Stomach (tissue), 8 donors: ENCODE measurements at regions not wholly inside any gene's neighbourhood (a gene's known extent, or its start where the extent isn't known, plus 50 kb on each side); places are given as distances from the start of the nearest gene placed in this dataset.

Experiments
- DNase-seq, 2 donors: peaks; one replicate each; pipeline versions ENCODE4 v3.0.0 to v3.0.0-alpha.2; 2013 to 2019
- H3K27ac ChIP-seq, 5 donors: fragments of 200-600 bp in 4 of 5; sonication (generic) in 4 of 5; one replicate each; pipeline ENCODE4 v1.5.1; 2013 to 2019; ENCODE audit warnings: mild to moderate bottlenecking in 1 of 5, moderate library complexity in 1 of 5
- H3K27me3 ChIP-seq, 3 donors: fragments of 200-600 bp; sonication (generic); one replicate each; pipeline ENCODE4 v1.5.1; 2017 to 2019; ENCODE audit warnings: mixed run types in 1 of 3
- H3K36me3 ChIP-seq, 4 donors: fragments of 200-600 bp; sonication (generic); 1 replicate in 3 of 4; 2 replicates in 1 of 4; pipeline ENCODE4 v1.5.1; 2016 to 2019
- H3K4me1 ChIP-seq, 4 donors: fragments of 200-600 bp; sonication (generic); one replicate each; pipeline ENCODE4 v1.5.1; 2016 to 2019
- H3K4me3 ChIP-seq, 4 donors: fragments of 200-600 bp; sonication (generic) in 3 of 4; one replicate each; pipeline ENCODE4 v1.5.1; 2016 to 2019; ENCODE audit warnings: mild to moderate bottlenecking in 1 of 4
- H3K9me3 ChIP-seq, 4 donors: fragments of 200-600 bp; sonication (generic); one replicate each; pipeline ENCODE4 v1.5.1; 2016 to 2019
- CTCF ChIP-seq, 7 experiments: fragments of 450-650 bp in 4 of 7; fragments of 200-600 bp in 3 of 7; sonication (generic) in 3 of 7; IDR thresholded peaks; one replicate each; pipeline ENCODE4 v1.5.1; 2016 to 2019; ENCODE audit warnings: antibody characterized with exemption in 7 of 7, control low read depth in 2 of 7, mild to moderate bottlenecking in 1 of 7
- EP300 ChIP-seq: sonication (generic); formaldehyde crosslinking; IDR thresholded peaks from one replicate; pipeline ENCODE4 v1.6.1; 2017; ENCODE audit warnings: antibody characterized with exemption
- POLR2A ChIP-seq, 4 donors: fragments of 450-650 bp; IDR thresholded peaks; one replicate each; pipeline ENCODE4 v1.6.1; 2016; ENCODE audit warnings: antibody characterized with exemption in 4 of 4, control low read depth in 2 of 4, mild to moderate bottlenecking in 1 of 4, moderate library complexity in 1 of 4
- POLR2AphosphoS5 ChIP-seq, 3 donors: sonication (generic); formaldehyde crosslinking; IDR thresholded peaks; one replicate each; pipeline ENCODE4 v1.6.1; 2016; ENCODE audit warnings: antibody characterized with exemption in 3 of 3
- WGBS, 5 donors: extraction: QIAGEN DNeasy Blood & Tissue Kit in 3 of 5; methylation state at CpG; one replicate each; pipeline versions ENCODE4 v1.1.5 to v1.1.7; 2013 to 2018; 5-methylcytosine and 5-hydroxymethylcytosine counted together
- intact Hi-C: fragments of 100-400 bp; cut with DNase I; formaldehyde crosslinking; loops from one replicate; pipeline ENCODE4 v1.15.1; 2023; ENCODE audit warnings: low total_unique reads
- donor health status: healthy with polysubstance abuse.
- donor health status: Bipolar disorder and iron deficiency.
- donor health status: healthy.

- H3K4me1 ChIP-seq, result no peaks in the 10 kb centered on the region
- 57 to 74% (median 70%) methylated on average over 3 of the region's 3 CpGs for WGBS, 5 donors
- DNase-seq, result no peak
- H3K9me3 ChIP-seq, result no peaks in the 10 kb centered on the region
- peaks cover 0 to 28% (median 0%) of the 10 kb centered on the region in 3 donors for H3K27me3 ChIP-seq
- TF ChIP-seq EP300, result no peak
- no peak for TF ChIP-seq POLR2A (IDR thresholded peaks at IDR 0.05)
- no peak for TF ChIP-seq POLR2AphosphoS5 (IDR thresholded peaks at IDR 0.05)
- no peak for TF ChIP-seq CTCF (IDR thresholded peaks at IDR 0.05)
- no peak overlapping the region for H3K4me3 ChIP-seq
- H3K27ac ChIP-seq, result no peak overlapping the region
- intact Hi-C loops, result no loop called here
- H3K36me3 ChIP-seq, result no peaks in the 10 kb centered on the region
Observed at GRCh38 chr2:458425-458815, 170.5 kb upstream of the ALKAL2 start.

GRCh38 chr2:457792-458424 lies 170.0 kb upstream of the ALKAL2 start:
- no peak overlapping the region for H3K27ac ChIP-seq
- peaks cover 0 to 31% (median 0%) of the 10 kb centered on the region in 3 donors for H3K27me3 ChIP-seq
- H3K4me1 ChIP-seq, result no peaks in the 10 kb centered on the region
- no peak for TF ChIP-seq POLR2A (IDR thresholded peaks at IDR 0.05)
- TF ChIP-seq POLR2AphosphoS5 (IDR thresholded peaks at IDR 0.05), result no peak
- TF ChIP-seq CTCF (IDR thresholded peaks at IDR 0.05), result no peak
- TF ChIP-seq EP300, result no peak
- no peaks in the 10 kb centered on the region for H3K9me3 ChIP-seq
- intact Hi-C loops, result no loop called here
- no peak overlapping the region for H3K4me3 ChIP-seq
- H3K36me3 ChIP-seq, result no peaks in the 10 kb centered on the region
- DNase-seq, result no peak
- 65 to 76% (median 69%) methylated on average over 8 of the region's 8 CpGs for WGBS, 5 donors

GRCh38 chr2:457262-457661 lies 169.4 kb upstream of the ALKAL2 start:
- H3K4me1 ChIP-seq, result no peaks in the 10 kb centered on the region
- H3K4me3 ChIP-seq, result no peak overlapping the region
- intact Hi-C loops, result no loop called here
- peaks cover 0 to 34% (median 0%) of the 10 kb centered on the region in 3 donors for H3K27me3 ChIP-seq
- DNase-seq, result no peak
- no peaks in the 10 kb centered on the region for H3K36me3 ChIP-seq
- H3K9me3 ChIP-seq, result no peaks in the 10 kb centered on the region
- TF ChIP-seq POLR2A (IDR thresholded peaks at IDR 0.05) (no peak), EP300 (no peak), CTCF (IDR thresholded peaks at IDR 0.05) (no peak), POLR2AphosphoS5 (IDR thresholded peaks at IDR 0.05) (no peak)
- no peak overlapping the region for H3K27ac ChIP-seq
- WGBS, 5 donors, result 59 to 85% (median 79%) methylated on average over 1 of the region's 1 CpG

- no peak for DNase-seq
- no peaks in the 10 kb centered on the region for H3K4me1 ChIP-seq
- no peaks in the 10 kb centered on the region for H3K9me3 ChIP-seq
- H3K4me3 ChIP-seq, result no peak overlapping the region
- intact Hi-C loops, result no loop called here
- no peak for TF ChIP-seq EP300
- peaks cover 0 to 22% (median 0%) of the 10 kb centered on the region in 3 donors for H3K27me3 ChIP-seq
- no peaks in the 10 kb centered on the region for H3K36me3 ChIP-seq
- no peak overlapping the region for H3K27ac ChIP-seq
- WGBS, 5 donors, result 71 to 85% (median 72%) methylated on average over 2 of the region's 2 CpGs
Observed at GRCh38 chr2:455913-456312, 168.0 kb upstream of the ALKAL2 start.

GRCh38 chr2:455015-455705 lies 167.3 kb upstream of the ALKAL2 start:
- DNase-seq, result no peak
- peaks cover 0 to 17% (median 0%) of the 10 kb centered on the region in 3 donors for H3K27me3 ChIP-seq
- no peak overlapping the region for H3K4me3 ChIP-seq
- intact Hi-C loops, result no loop called here
- H3K9me3 ChIP-seq, result no peaks in the 10 kb centered on the region
- WGBS, 5 donors, result 75 to 79% (median 77%) methylated on average over 17 of the region's 17 CpGs
- no peak overlapping the region for H3K27ac ChIP-seq
- H3K4me1 ChIP-seq, result no peaks in the 10 kb centered on the region
- H3K36me3 ChIP-seq, result no peaks in the 10 kb centered on the region
- TF ChIP-seq CTCF (IDR thresholded peaks at IDR 0.05), result no peak
